HepG2 (cell line): ENCODE measurements at regions not wholly inside any gene's neighbourhood (a gene's known extent, or its start where the extent isn't known, plus 50 kb on each side); places are given as distances from the start of the nearest gene placed in this dataset.

Experiments used
- CHD2 ChIP-seq: IDR thresholded peaks from 2 replicates; pipeline ENCODE4 v1.6.1; 2011; ENCODE audit warnings: low read depth, low read length, improper control_type of control experiment
- CTCF ChIP-seq: sonication (generic); formaldehyde crosslinking; IDR thresholded peaks from 2 replicates; pipeline ENCODE4 v1.5.0; 2020; ENCODE audit warnings: mild to moderate bottlenecking, missing genetic modification reagents, moderate library complexity
- DR1 ChIP-seq: sonication (generic); formaldehyde crosslinking; IDR thresholded peaks from 2 replicates; pipeline ENCODE4 v1.8.0; 2021; ENCODE audit warnings: mild to moderate bottlenecking, missing genetic modification reagents, inconsistent platforms
- E2F1 ChIP-seq: sonication (generic); formaldehyde crosslinking; IDR thresholded peaks from 2 replicates; pipeline ENCODE4 v1.5.0; 2020; ENCODE audit warnings: missing genetic modification reagents
- KDM5B ChIP-seq: sonication (generic); formaldehyde crosslinking; IDR thresholded peaks from 2 replicates; pipeline ENCODE4 v1.4.0; 2020; ENCODE audit warnings: missing genetic modification reagents, mild to moderate bottlenecking, borderline replicate concordance
- MAFF ChIP-seq: IDR thresholded peaks from 2 replicates; pipeline ENCODE4 v1.6.1; 2011; ENCODE audit warnings: low read depth, low read length, improper control_type of control experiment
- POLR2A ChIP-seq, 2 experiments: IDR thresholded peaks; 2 replicates each; pipeline ENCODE4 v1.6.1; 2011; ENCODE audit warnings: low read depth in 2 of 2, low read length in 2 of 2, mild to moderate bottlenecking in 1 of 2, moderate library complexity in 1 of 2; ENCODE audit not compliant: insufficient read depth in 1 of 2
- POLR2AphosphoS2 ChIP-seq: IDR thresholded peaks from 2 replicates; pipeline ENCODE4 v1.6.1; 2011; ENCODE audit warnings: low read depth, low read length, improper control_type of control experiment
- SATB2 ChIP-seq: sonication (generic); formaldehyde crosslinking; IDR thresholded peaks from 2 replicates; pipeline ENCODE4 v1.5.0; 2020; ENCODE audit warnings: missing genetic modification reagents
- SSRP1 ChIP-seq: IDR thresholded peaks from 2 replicates; pipeline ENCODE4 v1.6.1; 2016; ENCODE audit warnings: control low read depth
- TARDBP ChIP-seq: sonication (generic); formaldehyde crosslinking; IDR thresholded peaks from 2 replicates; pipeline ENCODE4 v1.8.0; 2022; ENCODE audit warnings: mild to moderate bottlenecking, missing genetic modification reagents
- TRIM24 ChIP-seq: sonication (generic); formaldehyde crosslinking; IDR thresholded peaks from 2 replicates; pipeline ENCODE4 v1.8.0; 2022; ENCODE audit warnings: mild to moderate bottlenecking, missing genetic modification reagents
- ZNF24 ChIP-seq: fragments of 450-650 bp; IDR thresholded peaks from 2 replicates; pipeline ENCODE4 v1.6.1; 2017; ENCODE audit warnings: antibody characterized with exemption, mild to moderate bottlenecking
- ZNF512B ChIP-seq: sonication (generic); formaldehyde crosslinking; IDR thresholded peaks from 2 replicates; pipeline ENCODE4 v1.5.1; 2020; ENCODE audit warnings: missing genetic modification reagents, mild to moderate bottlenecking, borderline replicate concordance

- TF ChIP-seq CTCF (CRISPR knock-in tag) (no peak), SATB2 (no peak), POLR2A (IDR thresholded peaks at IDR 0.05; ENCODE audit: insufficient read depth in 1 of 2, low read depth in 2 of 2, low read length in 2 of 2) (no peak), ZNF24 (no peak), DR1 (CRISPR knock-in tag) (no peak), CHD2 (no peak), E2F1 (CRISPR knock-in tag) (no peak), KDM5B (CRISPR knock-in tag) (no peak), POLR2AphosphoS2 (no peak), TRIM24 (CRISPR knock-in tag) (no peak), SSRP1 (CRISPR knock-in tag) (no peak), TARDBP (CRISPR knock-in tag) (no peak), ZNF512B (CRISPR knock-in tag) (no peak), MAFF (no peak)
Observed at GRCh38 chr2:94966689-94967088, 58.8 kb upstream of the MAL start.
